ENCODE measurements at regions not wholly inside any gene's neighbourhood (a gene's known extent, or its start where the extent isn't known, plus 50 kb on each side); places are given as distances from the start of the nearest gene placed in this dataset.

DNA sequence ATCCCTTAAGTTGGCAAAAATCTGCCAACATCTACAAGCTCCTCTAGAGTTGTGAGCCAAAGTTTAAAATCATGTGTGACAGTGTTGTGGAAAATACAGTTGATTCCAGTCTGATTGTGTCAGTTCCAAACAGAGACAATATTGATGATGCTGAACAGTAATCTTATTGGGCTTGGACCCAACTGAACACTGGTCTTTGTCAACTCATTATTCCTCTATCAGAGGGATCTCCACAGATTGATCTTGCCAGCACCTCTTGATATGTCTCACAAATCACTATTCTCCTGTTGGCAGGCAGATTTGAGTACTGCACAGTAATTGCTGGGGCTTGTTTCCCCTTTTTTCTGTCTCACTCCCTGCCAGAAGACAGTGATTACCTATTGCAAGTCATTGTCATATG, 326.6 kb upstream of the DPH6 start:
- no peak for DNase-seq

- DNase-seq: no peak
Observed at GRCh38 chr15:35874260-35874905, 328.4 kb upstream of the DPH6 start.

DNA sequence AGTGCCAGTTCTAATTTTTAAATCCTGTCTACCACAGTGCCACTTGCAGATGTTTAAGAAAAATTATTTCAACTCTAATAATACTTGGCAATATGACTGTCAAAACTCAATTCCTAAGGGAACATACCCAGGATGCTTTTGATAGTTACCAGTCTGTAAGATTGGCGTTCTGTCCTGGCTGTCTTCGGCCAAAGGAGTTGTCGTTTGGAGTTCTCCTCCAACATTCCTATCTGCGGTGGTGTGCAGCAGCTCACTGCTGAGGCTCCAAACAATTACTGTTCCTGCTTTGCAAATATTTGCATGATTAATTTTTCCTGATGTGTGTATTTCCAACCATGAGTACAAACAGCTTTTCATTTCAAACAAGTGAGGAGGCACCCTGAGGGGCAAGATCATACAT, 330.8 kb upstream of the DPH6 start:
- no peak for DNase-seq

DNA sequence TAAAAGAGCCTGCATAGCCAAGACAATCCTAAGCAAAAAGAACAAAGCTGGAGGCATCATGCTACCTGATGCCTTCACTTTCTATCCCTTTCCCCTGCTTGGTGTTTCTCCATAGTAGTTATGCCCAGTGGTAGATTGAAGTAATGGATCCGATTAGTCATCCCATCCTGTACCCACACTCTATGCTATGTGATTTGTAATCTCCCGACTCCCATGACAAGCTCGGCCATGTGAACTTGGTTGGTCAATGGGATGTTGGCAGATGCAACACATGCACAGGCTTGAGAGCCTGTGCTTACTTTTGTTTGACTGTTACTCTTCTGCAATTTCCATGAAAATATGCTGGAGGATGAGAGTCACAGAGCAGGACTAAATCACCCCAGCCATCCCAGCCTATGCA, 334.9 kb upstream of the DPH6 start:
- DNase-seq: no peak

- no peak for DNase-seq
Observed at GRCh38 chr15:35885870-35886269, 339.9 kb upstream of the DPH6 start.

DNA sequence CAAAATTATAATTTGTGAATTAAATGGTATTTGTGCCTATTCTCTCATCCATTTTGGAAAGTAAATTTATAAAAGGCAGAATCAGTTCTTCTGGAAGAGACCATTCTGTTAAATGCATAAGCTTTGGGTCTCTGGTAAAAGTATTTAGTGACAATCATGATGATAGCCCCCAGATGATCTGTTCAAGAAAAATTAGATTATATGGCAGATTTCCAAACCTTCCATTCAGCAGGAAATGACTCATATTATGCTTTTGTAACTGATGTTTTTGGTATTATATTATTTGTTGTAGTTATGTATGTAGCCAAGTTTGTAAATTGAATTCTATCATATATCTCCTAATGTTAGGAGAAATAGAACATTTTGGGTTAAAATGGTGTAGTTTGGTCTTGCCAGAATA, 340.8 kb upstream of the DPH6 start:
- no peak for DNase-seq

DNA sequence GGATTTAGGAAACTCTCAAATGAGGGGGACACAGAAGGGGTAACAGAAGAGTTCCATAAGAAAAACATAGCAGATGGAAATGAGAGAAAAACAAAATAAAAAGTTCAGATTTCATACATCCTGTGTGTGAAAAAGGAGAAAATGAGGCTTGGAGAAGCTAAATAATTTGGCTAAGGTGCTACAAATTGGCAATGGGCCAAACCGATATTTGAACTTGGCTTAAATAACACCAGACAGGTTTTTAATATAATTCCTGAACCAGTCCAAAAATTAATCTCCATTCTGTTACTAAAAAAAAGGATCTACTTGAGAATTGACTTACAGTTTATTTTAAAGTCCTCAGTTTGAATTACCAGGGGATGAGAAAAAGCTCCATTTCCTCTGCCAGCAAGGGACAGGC, 342.9 kb upstream of the DPH6 start:
- no peak for DNase-seq

GRCh38 chr15:35907511-35907910, 361.5 kb upstream of the DPH6 start:
- no peak for DNase-seq

DNA sequence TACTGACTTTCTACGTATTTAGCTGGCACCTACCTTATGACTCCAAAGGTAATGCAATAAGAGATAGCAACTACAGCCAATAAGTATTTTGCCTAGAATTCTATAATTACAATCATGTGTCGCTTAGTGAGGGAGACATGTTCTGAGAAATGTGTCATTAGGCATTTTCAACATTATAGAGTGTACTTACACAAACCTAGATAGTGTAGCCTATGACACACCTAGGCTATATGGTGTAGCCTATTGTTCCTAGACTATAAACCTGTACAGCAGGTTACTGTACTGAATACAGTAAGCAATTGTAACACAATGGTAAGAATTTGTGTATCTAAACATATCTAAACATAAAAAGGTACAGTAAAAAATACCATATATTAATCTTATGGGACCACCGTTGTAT, 363.4 kb upstream of the DPH6 start:
- no peak for DNase-seq

GRCh38 chr15:35910227-35910626, 364.3 kb upstream of the DPH6 start:
- no peak for DNase-seq

DNA sequence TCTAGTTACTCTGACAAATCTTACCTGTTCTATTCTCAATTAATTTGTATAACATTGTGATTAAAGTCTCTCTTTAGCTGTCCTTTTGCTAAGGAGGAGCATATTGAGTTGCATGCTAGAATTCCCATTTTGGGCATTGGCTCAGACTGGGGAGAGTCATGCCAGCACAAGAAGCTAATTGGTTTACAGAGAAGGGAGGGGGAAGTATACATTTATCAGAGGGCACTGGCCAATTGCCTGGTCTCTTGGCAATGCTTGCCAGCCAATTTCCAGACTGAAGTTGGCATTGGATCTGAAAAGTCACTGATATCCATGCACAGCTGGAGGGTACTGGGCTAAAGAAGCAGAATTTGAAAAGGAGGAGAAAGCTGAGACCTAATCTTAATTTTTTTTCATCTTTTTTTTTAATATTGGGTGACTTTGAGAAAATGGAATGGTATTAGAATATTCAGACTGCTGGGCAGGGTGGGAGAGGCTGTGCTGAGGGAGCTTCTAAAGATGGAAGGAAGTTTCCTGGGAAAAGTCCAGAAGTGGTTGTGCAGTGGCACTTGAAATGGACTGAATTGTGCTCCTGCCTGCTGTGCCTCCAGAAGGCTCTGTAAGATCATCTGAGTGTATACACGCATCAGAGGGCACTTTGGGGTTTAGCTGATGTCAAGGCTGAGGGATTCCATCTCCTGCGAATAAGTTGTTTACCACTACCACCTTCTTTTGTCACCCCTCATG, 365.2 kb upstream of the DPH6 start:
- no peak for DNase-seq

DNA sequence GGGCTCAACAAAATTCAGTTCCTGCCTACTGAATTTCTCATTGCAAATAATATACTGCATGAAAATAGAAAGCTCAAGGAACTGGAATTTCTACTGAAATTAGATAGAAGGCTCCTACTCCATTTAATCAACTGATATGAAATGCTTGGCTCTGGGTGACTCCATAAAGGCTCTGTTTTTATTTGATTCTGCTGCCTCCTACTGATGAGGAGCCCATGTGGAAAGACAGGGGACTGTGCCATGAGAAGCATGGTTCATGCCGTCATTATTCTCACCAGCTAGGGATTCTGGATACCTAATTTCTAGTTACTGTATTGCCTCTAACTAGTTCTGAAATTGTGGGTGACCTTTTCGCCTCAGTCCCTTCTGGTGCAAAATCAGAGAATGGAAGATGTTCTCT, 366.2 kb upstream of the DPH6 start:
- no peak for DNase-seq

GRCh38 chr15:35914573-35914972, 368.6 kb upstream of the DPH6 start:
- no peak for DNase-seq

- DNase-seq: no peak
Observed at GRCh38 chr15:35921046-35921445, 375.1 kb upstream of the DPH6 start.

DNA sequence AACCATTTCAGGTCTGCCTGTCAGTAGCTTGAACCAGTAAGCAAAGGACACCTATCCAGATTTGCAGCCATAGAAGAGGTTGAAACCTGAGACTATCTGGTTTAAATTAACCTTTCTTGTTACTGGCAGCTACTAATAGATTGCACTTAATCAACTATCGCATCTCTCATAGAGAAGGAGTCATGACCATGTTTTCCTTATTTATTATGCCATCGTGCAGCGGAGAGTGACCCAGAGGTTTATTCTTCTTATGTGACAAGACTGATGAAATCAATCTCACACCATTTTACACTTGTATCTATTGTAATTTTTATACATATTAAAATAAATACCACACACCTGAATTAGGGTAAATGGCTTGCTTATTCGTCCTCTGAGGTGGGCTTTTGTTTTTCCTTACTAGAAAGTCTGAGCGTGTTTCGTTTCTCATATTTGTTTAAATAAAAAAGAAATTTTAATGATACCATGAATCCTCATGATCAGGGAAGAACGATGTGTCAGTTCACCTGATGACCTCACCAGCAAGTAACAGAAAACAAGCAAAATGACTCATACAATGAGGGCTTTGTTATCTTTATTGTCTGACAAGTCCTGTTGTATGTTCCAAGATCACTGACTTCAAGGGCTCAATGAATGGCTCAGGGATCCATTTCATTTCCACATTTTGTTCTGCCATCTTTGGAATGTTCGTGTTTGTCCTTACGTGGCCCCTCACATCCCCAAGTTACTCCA, 379.5 kb upstream of the DPH6 start:
- DNase-seq: no peak

- DNase-seq: no peak
Observed at GRCh38 chr15:35926007-35926380, 380.0 kb upstream of the DPH6 start.

GRCh38 chr15:35928847-35929246, 382.9 kb upstream of the DPH6 start:
- no peak for DNase-seq

- no peak for DNase-seq
Observed at GRCh38 chr15:35929740-35930444, 383.9 kb upstream of the DPH6 start.

GRCh38 chr15:35931799-35932341, 385.9 kb upstream of the DPH6 start:
- DNase-seq: no peak

DNA sequence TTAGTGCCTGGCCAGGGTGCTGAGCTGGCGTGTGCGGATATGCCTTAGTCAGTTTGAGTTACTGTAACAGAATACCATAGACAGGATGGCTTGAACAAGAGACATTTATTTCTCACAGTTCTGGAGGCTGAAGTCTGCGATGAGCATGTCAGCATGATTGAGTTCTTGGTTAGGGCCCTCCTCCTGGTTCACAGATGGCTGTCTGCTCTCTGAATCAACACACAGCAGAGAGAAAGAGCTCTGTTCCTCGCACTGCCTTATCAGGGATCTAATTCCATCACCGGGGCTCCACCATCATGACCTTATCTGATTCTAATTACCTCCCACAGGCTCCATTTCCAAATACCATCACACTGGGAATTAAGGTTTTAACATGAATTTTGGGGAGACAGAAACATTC, 386.6 kb upstream of the DPH6 start:
- DNase-seq: no peak

DNA sequence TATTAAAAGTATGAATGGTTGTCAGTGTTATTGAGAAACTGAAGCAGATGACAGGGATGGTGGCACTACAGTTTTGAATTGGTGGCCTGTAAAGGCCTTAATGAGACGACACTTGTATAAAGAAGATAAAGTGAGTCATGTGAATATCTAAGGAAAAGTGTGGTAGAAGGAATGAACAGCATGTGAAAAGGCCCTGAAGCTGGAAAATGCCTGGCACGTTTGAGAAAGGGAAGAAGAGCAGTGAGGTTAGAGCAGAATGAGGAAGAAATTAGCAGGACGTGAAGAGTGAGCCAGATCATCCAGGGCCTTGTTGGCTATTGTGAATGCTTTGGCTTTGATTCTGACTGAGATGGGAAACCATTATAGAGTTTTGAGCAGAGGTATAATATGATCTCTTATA, 387.6 kb upstream of the DPH6 start:
- no peak for DNase-seq

- DNase-seq: no peak
Observed at GRCh38 chr15:35934383-35935049, 388.6 kb upstream of the DPH6 start.

GRCh38 chr15:35936284-35936683, 390.3 kb upstream of the DPH6 start:
- no peak for DNase-seq

All from NCI-H2107 (cell line).